ENCODE measurements at regions not wholly inside any gene's neighbourhood (a gene's known extent, or its start where the extent isn't known, plus 50 kb on each side); places are given as distances from the start of the nearest gene placed in this dataset.

GRCh38 chr3:43956945-43957344 lies 266.2 kb downstream of the ABHD5 start:
- no peak for DNase-seq

- DNase-seq: no peak
Observed at GRCh38 chr3:43957553-43957952, 266.8 kb downstream of the ABHD5 start.

GRCh38 chr3:43958005-43958770 lies 267.4 kb downstream of the ABHD5 start:
- no peak for DNase-seq

GRCh38 chr3:43958973-43959372 lies 268.2 kb downstream of the ABHD5 start:
- DNase-seq: no peak

- no peak for DNase-seq
Observed at GRCh38 chr3:43959498-43960447, 269.0 kb downstream of the ABHD5 start.

- DNase-seq: no peak
Observed at GRCh38 chr3:43960448-43960840, 269.7 kb downstream of the ABHD5 start.

GRCh38 chr3:43962043-43962442 lies 271.3 kb downstream of the ABHD5 start:
- DNase-seq: no peak

- DNase-seq: no peak
Observed at GRCh38 chr3:43963208-43963607, 272.5 kb downstream of the ABHD5 start.

GRCh38 chr3:43964640-43965039 lies 273.9 kb downstream of the ABHD5 start:
- no peak for DNase-seq

- DNase-seq: no peak
Observed at GRCh38 chr3:43965656-43966055, 274.9 kb downstream of the ABHD5 start.

GRCh38 chr3:43966126-43966525 lies 275.4 kb downstream of the ABHD5 start:
- DNase-seq: no peak

- DNase-seq: no peak
Observed at GRCh38 chr3:43966530-43966929, 275.2 kb upstream of the TOPAZ1 start.

- DNase-seq: no peak
Observed at GRCh38 chr3:43968465-43968864, 273.2 kb upstream of the TOPAZ1 start.

- DNase-seq: no peak
Observed at GRCh38 chr3:43969944-43970343, 271.7 kb upstream of the TOPAZ1 start.

GRCh38 chr3:43970351-43970750 lies 271.3 kb upstream of the TOPAZ1 start:
- DNase-seq: no peak

GRCh38 chr3:43970920-43971319 lies 270.8 kb upstream of the TOPAZ1 start:
- no peak for DNase-seq

GRCh38 chr3:43971486-43971885 lies 270.2 kb upstream of the TOPAZ1 start:
- no peak for DNase-seq

GRCh38 chr3:43978708-43979107 lies 263.0 kb upstream of the TOPAZ1 start:
- DNase-seq: no peak

GRCh38 chr3:43979645-43980044 lies 262.0 kb upstream of the TOPAZ1 start:
- DNase-seq: no peak

- DNase-seq: no peak
Observed at GRCh38 chr3:43994657-43995546, 246.8 kb upstream of the TOPAZ1 start.

GRCh38 chr3:43995547-43996378 lies 245.9 kb upstream of the TOPAZ1 start:
- no peak for DNase-seq
